HFFc6 (cell line): ENCODE measurements at regions not wholly inside any gene's neighbourhood (a gene's known extent, or its start where the extent isn't known, plus 50 kb on each side); places are given as distances from the start of the nearest gene placed in this dataset.

Source experiments
- DNase-seq: peaks from one replicate; pipeline ENCODE4 v3.0.0-alpha.2; 2018
- H3K27ac Mint-ChIP-seq: 2 replicates; pipeline ENCODE4 v1.8.0; 2020; ENCODE audit warnings: mild to moderate bottlenecking, mixed read lengths
- H3K27me3 Mint-ChIP-seq: 2 replicates; pipeline ENCODE4 v1.8.0; 2021; ENCODE audit warnings: mild to moderate bottlenecking, moderate library complexity, mixed read lengths; ENCODE audit not compliant: insufficient read depth
- H3K36me3 Mint-ChIP-seq: 2 replicates; pipeline ENCODE4 v1.8.0; 2021; ENCODE audit warnings: low read depth, mixed read lengths
- H3K4me1 Mint-ChIP-seq: 2 replicates; pipeline ENCODE4 v1.8.0; 2020; ENCODE audit warnings: low read depth, mixed read lengths
- H3K4me3 Mint-ChIP-seq: 2 replicates; pipeline ENCODE4 v1.8.0; 2020; ENCODE audit warnings: mild to moderate bottlenecking, moderate library complexity, mixed read lengths
- H3K9me3 Mint-ChIP-seq: 2 replicates; pipeline ENCODE4 v1.8.0; 2020; ENCODE audit warnings: mild to moderate bottlenecking, mixed read lengths
- TF ChIP-seq, protein P1 (sequence below): fragments of 200-600 bp; sonication (generic); IDR thresholded peaks from 2 replicates; pipeline ENCODE4 v1.5.0; 2021; ENCODE audit warnings: antibody characterized with exemption, mild to moderate bottlenecking

DNA sequence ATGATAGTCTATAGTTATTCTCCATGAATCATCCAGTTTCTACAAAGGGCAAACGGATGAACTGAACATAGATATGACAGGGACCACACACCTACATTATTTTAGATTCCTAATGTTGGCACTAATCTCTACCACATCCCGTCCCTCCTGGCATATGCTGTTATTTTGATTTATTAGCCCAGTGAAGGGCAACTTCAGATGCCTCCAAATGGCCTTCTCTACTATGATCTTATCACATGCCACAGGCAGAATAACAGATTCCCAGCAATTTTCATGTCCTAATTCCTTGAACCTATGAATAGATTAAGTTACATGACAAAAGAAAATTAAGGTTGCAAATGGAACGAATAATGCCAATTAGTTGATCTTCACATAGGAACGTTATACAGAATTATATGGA, 474.7 kb downstream of the ANKRD7 start:
- H3K4me3 Mint-ChIP-seq: no peak overlapping the region
- TF ChIP-seq, protein P1, sequence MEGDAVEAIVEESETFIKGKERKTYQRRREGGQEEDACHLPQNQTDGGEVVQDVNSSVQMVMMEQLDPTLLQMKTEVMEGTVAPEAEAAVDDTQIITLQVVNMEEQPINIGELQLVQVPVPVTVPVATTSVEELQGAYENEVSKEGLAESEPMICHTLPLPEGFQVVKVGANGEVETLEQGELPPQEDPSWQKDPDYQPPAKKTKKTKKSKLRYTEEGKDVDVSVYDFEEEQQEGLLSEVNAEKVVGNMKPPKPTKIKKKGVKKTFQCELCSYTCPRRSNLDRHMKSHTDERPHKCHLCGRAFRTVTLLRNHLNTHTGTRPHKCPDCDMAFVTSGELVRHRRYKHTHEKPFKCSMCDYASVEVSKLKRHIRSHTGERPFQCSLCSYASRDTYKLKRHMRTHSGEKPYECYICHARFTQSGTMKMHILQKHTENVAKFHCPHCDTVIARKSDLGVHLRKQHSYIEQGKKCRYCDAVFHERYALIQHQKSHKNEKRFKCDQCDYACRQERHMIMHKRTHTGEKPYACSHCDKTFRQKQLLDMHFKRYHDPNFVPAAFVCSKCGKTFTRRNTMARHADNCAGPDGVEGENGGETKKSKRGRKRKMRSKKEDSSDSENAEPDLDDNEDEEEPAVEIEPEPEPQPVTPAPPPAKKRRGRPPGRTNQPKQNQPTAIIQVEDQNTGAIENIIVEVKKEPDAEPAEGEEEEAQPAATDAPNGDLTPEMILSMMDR: no peak
- DNase-seq: no peak
- no peaks in the 10 kb centered on the region for H3K36me3 Mint-ChIP-seq
- H3K27ac Mint-ChIP-seq: no peak overlapping the region
- no peaks in the 10 kb centered on the region for H3K4me1 Mint-ChIP-seq
- H3K27me3 Mint-ChIP-seq: no peaks in the 10 kb centered on the region
- peaks cover 25% of the 10 kb centered on the region for H3K9me3 Mint-ChIP-seq

DNA sequence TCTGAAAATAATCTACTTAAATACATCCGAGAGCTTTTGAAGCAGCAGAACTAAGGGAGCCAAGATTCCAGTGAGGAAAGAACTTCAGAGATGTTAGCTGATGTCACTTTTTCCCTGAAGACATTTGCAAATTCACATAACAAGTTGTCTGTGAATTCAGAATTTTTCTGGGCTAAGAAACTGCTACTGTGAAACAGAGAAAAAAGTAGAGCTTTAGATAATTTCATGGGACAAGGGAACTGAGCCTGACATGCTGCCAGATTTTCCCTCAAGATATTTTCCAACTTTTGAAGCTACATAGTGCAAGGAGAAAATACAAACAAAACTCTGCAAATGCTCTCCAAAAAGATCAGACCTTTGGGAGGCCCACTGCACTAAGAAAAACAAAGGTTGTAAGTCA, 484.2 kb downstream of the ANKRD7 start:
- peaks cover 28% of the 10 kb centered on the region for H3K9me3 Mint-ChIP-seq
- TF ChIP-seq, protein P1: no peak
- no peak overlapping the region for H3K4me3 Mint-ChIP-seq
- H3K27ac Mint-ChIP-seq: no peak overlapping the region
- no peaks in the 10 kb centered on the region for H3K4me1 Mint-ChIP-seq
- DNase-seq: no peak
- no peaks in the 10 kb centered on the region; the same call in 1 of the 2 replicates for H3K36me3 Mint-ChIP-seq
- no peaks in the 10 kb centered on the region for H3K27me3 Mint-ChIP-seq

DNA sequence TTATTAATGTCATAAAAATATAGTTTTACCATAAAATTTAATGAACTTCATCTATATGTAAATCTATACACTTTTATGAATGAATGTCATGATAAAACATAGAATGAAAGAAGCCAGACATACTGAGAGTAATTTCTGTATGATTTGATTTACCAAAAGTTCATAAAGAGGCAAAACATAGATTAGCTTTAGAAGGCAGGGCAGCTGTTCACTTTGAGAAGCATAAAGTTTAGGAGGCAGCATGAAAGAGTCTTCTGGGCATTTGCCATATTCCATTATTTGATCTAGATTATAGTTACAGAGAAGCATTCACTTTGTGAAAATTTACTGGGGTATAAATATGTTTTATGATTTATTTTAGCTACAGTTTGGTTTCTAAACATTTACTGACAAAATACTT, 487.2 kb downstream of the ANKRD7 start:
- H3K9me3 Mint-ChIP-seq: peaks cover 32% of the 10 kb centered on the region
- H3K4me3 Mint-ChIP-seq: no peak overlapping the region
- H3K4me1 Mint-ChIP-seq: no peaks in the 10 kb centered on the region
- no peaks in the 10 kb centered on the region for H3K36me3 Mint-ChIP-seq
- no peaks in the 10 kb centered on the region for H3K27me3 Mint-ChIP-seq
- no peak for DNase-seq
- TF ChIP-seq, protein P1: no peak
- H3K27ac Mint-ChIP-seq: no peak overlapping the region

DNA sequence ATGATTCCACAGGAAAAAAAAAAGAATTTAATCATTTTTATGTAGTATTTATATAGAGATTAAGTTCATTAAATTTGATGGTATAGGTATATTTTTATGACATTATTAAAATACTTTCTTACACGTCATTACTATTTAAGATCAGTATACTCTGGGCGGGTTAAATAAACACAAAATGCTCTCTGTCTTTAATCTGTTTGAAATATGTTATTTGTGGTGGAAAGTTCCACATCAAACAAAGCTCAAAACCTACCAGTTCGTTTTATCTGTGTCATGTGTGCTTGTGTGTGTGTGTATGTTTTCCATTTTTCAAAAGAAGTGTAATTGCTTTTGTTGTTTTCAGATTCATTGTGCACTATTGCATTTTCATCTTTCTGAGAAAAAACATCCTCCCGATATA, 488.5 kb downstream of the ANKRD7 start:
- Mint-ChIP-seq H3K27ac (no peak overlapping the region), H3K4me1 (no peaks in the 10 kb centered on the region), H3K9me3 (peaks cover 33% of the 10 kb centered on the region), H3K36me3 (no peaks in the 10 kb centered on the region), H3K4me3 (no peak overlapping the region), H3K27me3 (no peaks in the 10 kb centered on the region)
- no peak for DNase-seq
- TF ChIP-seq, protein P1: no peak

DNA sequence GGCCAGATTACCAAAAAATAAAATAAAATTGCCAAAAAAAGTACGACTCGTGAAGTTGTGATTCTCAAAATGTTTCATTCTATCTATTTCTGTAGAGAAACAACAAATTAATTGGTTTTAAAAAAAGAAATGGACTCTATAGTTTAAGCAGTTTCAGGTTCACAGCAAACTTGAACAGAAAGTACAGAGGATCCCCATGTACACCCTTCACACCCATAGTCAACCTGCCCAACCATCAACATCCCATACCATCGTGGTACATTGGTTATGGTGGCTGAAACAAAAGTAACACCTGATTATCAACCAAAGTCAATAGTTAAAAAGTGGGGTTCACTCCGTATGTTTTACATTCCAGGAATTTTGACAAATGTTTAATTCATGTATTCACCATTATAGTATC, 496.1 kb downstream of the ANKRD7 start:
- no peaks in the 10 kb centered on the region for H3K4me1 Mint-ChIP-seq
- H3K9me3 Mint-ChIP-seq: peaks cover 18% of the 10 kb centered on the region
- DNase-seq: no peak
- no peaks in the 10 kb centered on the region for H3K27me3 Mint-ChIP-seq
- TF ChIP-seq, protein P1: no peak
- H3K4me3 Mint-ChIP-seq: no peak overlapping the region
- no peaks in the 10 kb centered on the region for H3K36me3 Mint-ChIP-seq
- H3K27ac Mint-ChIP-seq: no peak overlapping the region

DNA sequence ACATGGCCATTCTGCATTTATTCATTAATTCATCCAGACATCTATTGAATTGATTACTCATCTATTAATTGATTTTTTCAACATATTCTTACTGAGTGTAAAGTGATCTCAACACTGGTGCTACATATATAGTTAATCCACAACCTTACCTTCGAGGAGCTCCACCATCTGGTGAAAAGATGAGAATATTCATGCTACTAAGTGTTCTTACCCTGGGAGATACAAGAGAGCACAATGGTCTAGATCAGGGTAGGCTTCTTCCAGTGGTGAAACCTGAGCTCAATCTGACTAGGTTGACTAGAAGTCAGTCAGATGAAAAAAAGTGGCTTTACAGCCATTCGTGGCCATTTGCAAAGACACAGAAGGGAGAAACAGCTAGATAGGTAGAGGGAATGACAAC, 507.4 kb downstream of the ANKRD7 start:
- Mint-ChIP-seq H3K9me3 (peaks cover 28% of the 10 kb centered on the region), H3K4me3 (no peak overlapping the region), H3K27ac (no peak overlapping the region), H3K27me3 (no peaks in the 10 kb centered on the region; the same call in 1 of the 2 replicates), H3K4me1 (no peaks in the 10 kb centered on the region), H3K36me3 (no peaks in the 10 kb centered on the region)
- no peak for DNase-seq
- TF ChIP-seq, protein P1: no peak
